Suprapubic skin (tissue), 4 donors: ENCODE measurements at regions not wholly inside any gene's neighbourhood (a gene's known extent, or its start where the extent isn't known, plus 50 kb on each side); places are given as distances from the start of the nearest gene placed in this dataset.

ENCODE experiments used
- DNase-seq, 2 donors: peaks; one replicate each; pipeline ENCODE4 v3.0.0-alpha.2; 2019; ENCODE audit warnings: low spot score in 2 of 2
- H3K27ac ChIP-seq: fragments of 200-600 bp; sonication (generic); one replicate; pipeline ENCODE4 v1.5.1; 2019
- H3K27me3 ChIP-seq: fragments of 200-600 bp; sonication (generic); one replicate; pipeline ENCODE4 v1.5.1; 2019
- H3K36me3 ChIP-seq: fragments of 200-600 bp; sonication (generic); one replicate; pipeline ENCODE4 v1.5.1; 2019
- H3K4me1 ChIP-seq: fragments of 200-600 bp; sonication (generic); one replicate; pipeline ENCODE4 v1.5.1; 2019
- H3K4me3 ChIP-seq: fragments of 200-600 bp; sonication (generic); one replicate; pipeline ENCODE4 v1.5.1; 2019; ENCODE audit warnings: mild to moderate bottlenecking
- H3K9me3 ChIP-seq: fragments of 200-600 bp; sonication (generic); one replicate; pipeline ENCODE4 v1.5.1; 2019
- CTCF ChIP-seq, 2 donors: fragments of 200-600 bp in 1 of 2; fragments of 450-650 bp in 1 of 2; sonication (generic) in 1 of 2; IDR thresholded peaks; one replicate each; pipeline ENCODE4 v1.5.1; 2016 to 2019; ENCODE audit warnings: antibody characterized with exemption in 2 of 2, mild to moderate bottlenecking in 1 of 2, moderate library complexity in 1 of 2
- EP300 ChIP-seq: sonication (generic); formaldehyde crosslinking; IDR thresholded peaks from one replicate; pipeline ENCODE4 v1.6.1; 2017; ENCODE audit warnings: antibody characterized with exemption
- POLR2A ChIP-seq, 2 donors: fragments of 450-650 bp; IDR thresholded peaks; one replicate each; pipeline ENCODE4 v1.6.1; 2017; ENCODE audit warnings: antibody characterized with exemption in 2 of 2, mild to moderate bottlenecking in 2 of 2, moderate library complexity in 2 of 2
- POLR2AphosphoS5 ChIP-seq, 3 donors: sonication (generic); formaldehyde crosslinking; IDR thresholded peaks; one replicate each; pipeline ENCODE4 v1.6.1; 2017; ENCODE audit warnings: antibody characterized with exemption in 3 of 3
- WGBS: methylation state at CpG from one replicate; pipeline ENCODE4 v1.1.5; 2018; 5-methylcytosine and 5-hydroxymethylcytosine counted together

GRCh38 chr7:19248115-19248514 lies 102.9 kb upstream of the FERD3L start:
- H3K9me3 ChIP-seq = no peaks in the 10 kb centered on the region
- WGBS = 84% methylated on average over 2 of the region's 2 CpGs
- H3K4me3 ChIP-seq = no peak overlapping the region
- TF ChIP-seq POLR2AphosphoS5 (IDR thresholded peaks at IDR 0.05) = no peak
- TF ChIP-seq POLR2A (IDR thresholded peaks at IDR 0.05) = no peak
- TF ChIP-seq EP300 = no peak
- no peak for TF ChIP-seq CTCF (IDR thresholded peaks at IDR 0.05)
- DNase-seq = no peak
- H3K4me1 ChIP-seq = no peaks in the 10 kb centered on the region
- no peaks in the 10 kb centered on the region for H3K27me3 ChIP-seq
- H3K27ac ChIP-seq = no peak overlapping the region
- H3K36me3 ChIP-seq = no peaks in the 10 kb centered on the region

- WGBS = 96% methylated on average over 1 of the region's 1 CpG
- Histone ChIP-seq H3K27me3 (no peaks in the 10 kb centered on the region), H3K36me3 (no peaks in the 10 kb centered on the region), H3K4me3 (no peak overlapping the region), H3K4me1 (no peaks in the 10 kb centered on the region), H3K27ac (no peak overlapping the region), H3K9me3 (no peaks in the 10 kb centered on the region)
- DNase-seq = no peak
- TF ChIP-seq EP300 (no peak), POLR2AphosphoS5 (IDR thresholded peaks at IDR 0.05) (no peak), CTCF (IDR thresholded peaks at IDR 0.05) (no peak), POLR2A (IDR thresholded peaks at IDR 0.05) (no peak)
Observed at GRCh38 chr7:19247017-19247416, 101.8 kb upstream of the FERD3L start.

- H3K27ac ChIP-seq = no peak overlapping the region
- no peak for DNase-seq
- TF ChIP-seq CTCF (IDR thresholded peaks at IDR 0.05) = no peak
- no peak for TF ChIP-seq POLR2AphosphoS5 (IDR thresholded peaks at IDR 0.05)
- no peak for TF ChIP-seq POLR2A (IDR thresholded peaks at IDR 0.05)
- no peak for TF ChIP-seq EP300
- H3K4me1 ChIP-seq = no peaks in the 10 kb centered on the region
- 72% methylated on average over 2 of the region's 2 CpGs for WGBS
- H3K27me3 ChIP-seq = no peaks in the 10 kb centered on the region
- no peak overlapping the region for H3K4me3 ChIP-seq
- no peaks in the 10 kb centered on the region for H3K9me3 ChIP-seq
- no peaks in the 10 kb centered on the region for H3K36me3 ChIP-seq
Observed at GRCh38 chr7:19242246-19242645, 97.0 kb upstream of the FERD3L start.

GRCh38 chr7:19239951-19240350 lies 94.7 kb upstream of the FERD3L start:
- 87% methylated on average over 3 of the region's 3 CpGs for WGBS
- DNase-seq = no peak
- H3K27ac ChIP-seq = no peak overlapping the region
- no peaks in the 10 kb centered on the region for H3K27me3 ChIP-seq
- no peak overlapping the region for H3K4me3 ChIP-seq
- no peaks in the 10 kb centered on the region for H3K9me3 ChIP-seq
- H3K4me1 ChIP-seq = no peaks in the 10 kb centered on the region
- no peaks in the 10 kb centered on the region for H3K36me3 ChIP-seq
- TF ChIP-seq POLR2A (IDR thresholded peaks at IDR 0.05) = no peak
- no peak for TF ChIP-seq EP300
- TF ChIP-seq POLR2AphosphoS5 (IDR thresholded peaks at IDR 0.05) = no peak
- TF ChIP-seq CTCF (IDR thresholded peaks at IDR 0.05) = no peak

- 57% methylated on average over 5 of the region's 5 CpGs for WGBS
- Histone ChIP-seq H3K36me3 (no peaks in the 10 kb centered on the region), H3K27ac (no peak overlapping the region)
Observed at GRCh38 chr7:19235680-19236079, 90.5 kb upstream of the FERD3L start.

More at GRCh38 chr7:19235680-19236079, 90.5 kb upstream of the FERD3L start:
- Histone ChIP-seq H3K4me3 (no peak overlapping the region), H3K9me3 (no peaks in the 10 kb centered on the region), H3K27me3 (no peaks in the 10 kb centered on the region), H3K4me1 (no peaks in the 10 kb centered on the region)
- DNase-seq = no peak
- no peak for TF ChIP-seq EP300
- no peak for TF ChIP-seq CTCF (IDR thresholded peaks at IDR 0.05)
- no peak for TF ChIP-seq POLR2AphosphoS5 (IDR thresholded peaks at IDR 0.05)
- TF ChIP-seq POLR2A (IDR thresholded peaks at IDR 0.05) = no peak
